ENCODE measurements at regions not wholly inside any gene's neighbourhood (a gene's known extent, or its start where the extent isn't known, plus 50 kb on each side); places are given as distances from the start of the nearest gene placed in this dataset.

- Histone ChIP-seq H3K79me2 (ENCODE audit: insufficient read depth, low read length) (no peaks in the 10 kb centered on the region), H3K27me3 (ENCODE audit: insufficient read depth, low read length) (no peaks in the 10 kb centered on the region; the same call in 1 of the 2 replicates), H3K27ac (ENCODE audit: low read depth, low read length, poor library complexity, severe bottlenecking) (no peak overlapping the region), H3K4me2 (ENCODE audit: low read length) (no peak overlapping the region), H3K4me3 (ENCODE audit: low read depth, low read length, poor library complexity, severe bottlenecking) (no peak overlapping the region), H3K36me3 (ENCODE audit: insufficient read depth, low read length) (no peaks in the 10 kb centered on the region; the same call in 1 of the 2 replicates), H3K9me2 (ENCODE audit: low read depth, low read length) (no peaks in the 10 kb centered on the region), H3F3A (ENCODE audit: insufficient read depth, low read length) (no peaks in the 10 kb centered on the region), H2AFZ (ENCODE audit: low read length) (no peak overlapping the region), H3K4me1 (ENCODE audit: insufficient read depth, low read length, severe bottlenecking) (peaks cover 24% of the 10 kb centered on the region), H3K9me3 (ENCODE audit: low read length) (peaks cover 9% of the 10 kb centered on the region; the same call in 1 of the 2 replicates), H3K9ac (ENCODE audit: low read length) (no peak overlapping the region), H4K20me1 (ENCODE audit: insufficient read depth, low read length) (no peaks in the 10 kb centered on the region)
- TF ChIP-seq EZH2 (IDR thresholded peaks at IDR 0.05; ENCODE audit: borderline replicate concordance, low read length), result no peak
- TF ChIP-seq, protein P1, sequence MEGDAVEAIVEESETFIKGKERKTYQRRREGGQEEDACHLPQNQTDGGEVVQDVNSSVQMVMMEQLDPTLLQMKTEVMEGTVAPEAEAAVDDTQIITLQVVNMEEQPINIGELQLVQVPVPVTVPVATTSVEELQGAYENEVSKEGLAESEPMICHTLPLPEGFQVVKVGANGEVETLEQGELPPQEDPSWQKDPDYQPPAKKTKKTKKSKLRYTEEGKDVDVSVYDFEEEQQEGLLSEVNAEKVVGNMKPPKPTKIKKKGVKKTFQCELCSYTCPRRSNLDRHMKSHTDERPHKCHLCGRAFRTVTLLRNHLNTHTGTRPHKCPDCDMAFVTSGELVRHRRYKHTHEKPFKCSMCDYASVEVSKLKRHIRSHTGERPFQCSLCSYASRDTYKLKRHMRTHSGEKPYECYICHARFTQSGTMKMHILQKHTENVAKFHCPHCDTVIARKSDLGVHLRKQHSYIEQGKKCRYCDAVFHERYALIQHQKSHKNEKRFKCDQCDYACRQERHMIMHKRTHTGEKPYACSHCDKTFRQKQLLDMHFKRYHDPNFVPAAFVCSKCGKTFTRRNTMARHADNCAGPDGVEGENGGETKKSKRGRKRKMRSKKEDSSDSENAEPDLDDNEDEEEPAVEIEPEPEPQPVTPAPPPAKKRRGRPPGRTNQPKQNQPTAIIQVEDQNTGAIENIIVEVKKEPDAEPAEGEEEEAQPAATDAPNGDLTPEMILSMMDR (IDR thresholded peaks at IDR 0.05; ENCODE audit: low read length), result no peak
Measured at GRCh38 chr15:69787791-69788190, 309.9 kb downstream of the TLE3 start.

DNA sequence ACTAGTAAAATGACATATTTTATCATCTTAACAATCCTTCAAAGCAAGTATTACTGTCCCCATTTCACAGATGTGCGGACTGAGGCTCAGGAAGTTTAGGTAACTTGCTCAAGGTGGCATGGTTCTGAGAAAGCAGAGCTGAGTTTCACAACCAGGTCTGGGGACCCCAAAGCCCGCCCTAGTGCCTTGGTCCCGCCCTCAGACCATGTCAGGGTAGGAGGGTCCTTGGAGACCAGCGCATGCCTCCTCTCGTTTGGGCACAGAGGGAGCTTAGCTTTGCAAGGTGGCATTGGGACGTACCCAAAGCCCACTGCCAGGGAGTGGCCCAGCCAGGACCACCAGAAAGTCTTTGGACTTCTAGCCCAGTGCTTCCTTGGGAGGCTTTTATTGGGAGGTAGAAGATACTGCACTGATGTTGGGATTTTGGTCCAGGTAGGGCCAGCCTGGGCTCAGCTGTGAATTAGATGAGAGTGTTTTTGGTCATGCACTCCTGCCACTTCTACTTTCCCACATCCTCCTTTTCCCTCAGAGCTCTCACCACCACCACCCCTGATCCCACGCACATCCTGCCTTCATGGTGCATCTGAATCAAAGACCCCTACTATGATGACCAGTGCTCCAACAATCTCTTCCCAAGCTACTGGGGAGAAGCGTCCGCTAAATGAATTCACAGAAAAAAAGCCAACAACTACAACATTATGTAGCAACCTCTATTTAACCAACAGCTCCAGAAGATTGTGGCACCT is 307.9 kb downstream of the TLE3 start:
- no peak overlapping the region for H3K4me3 ChIP-seq (ENCODE audit: low read depth, low read length, poor library complexity, severe bottlenecking)
- no peaks in the 10 kb centered on the region for H3K9me2 ChIP-seq (ENCODE audit: low read depth, low read length)
- no peak overlapping the region for H3K4me2 ChIP-seq (ENCODE audit: low read length)
- H3K79me2 ChIP-seq (ENCODE audit: insufficient read depth, low read length), result no peaks in the 10 kb centered on the region
- TF ChIP-seq EZH2 (IDR thresholded peaks at IDR 0.05; ENCODE audit: borderline replicate concordance, low read length), result no peak
- TF ChIP-seq, protein P1 (IDR thresholded peaks at IDR 0.05; ENCODE audit: low read length), result no peak
- H3K27me3 ChIP-seq (ENCODE audit: insufficient read depth, low read length), result no peaks in the 10 kb centered on the region; the same call in 1 of the 2 replicates
- no peaks in the 10 kb centered on the region; the same call in 1 of the 2 replicates for H3K36me3 ChIP-seq (ENCODE audit: insufficient read depth, low read length)
- H3K27ac ChIP-seq (ENCODE audit: low read depth, low read length, poor library complexity, severe bottlenecking), result no peak overlapping the region
- H2AFZ ChIP-seq (ENCODE audit: low read length), result no peak overlapping the region
- H4K20me1 ChIP-seq (ENCODE audit: insufficient read depth, low read length), result no peaks in the 10 kb centered on the region
- peaks cover 9% of the 10 kb centered on the region; the same call in 1 of the 2 replicates for H3K9me3 ChIP-seq (ENCODE audit: low read length)
- H3F3A ChIP-seq (ENCODE audit: insufficient read depth, low read length), result no peaks in the 10 kb centered on the region
- H3K9ac ChIP-seq (ENCODE audit: low read length), result no peak overlapping the region
- H3K4me1 ChIP-seq (ENCODE audit: insufficient read depth, low read length, severe bottlenecking), result peaks cover 21% of the 10 kb centered on the region

GRCh38 chr15:69790632-69791031 is 307.1 kb downstream of the TLE3 start:
- H3K4me1 ChIP-seq (ENCODE audit: insufficient read depth, low read length, severe bottlenecking), result peaks cover 21% of the 10 kb centered on the region
- no peak overlapping the region for H2AFZ ChIP-seq (ENCODE audit: low read length)
- H3K79me2 ChIP-seq (ENCODE audit: insufficient read depth, low read length), result no peaks in the 10 kb centered on the region
- H3K9ac ChIP-seq (ENCODE audit: low read length), result no peak overlapping the region
- H3K4me3 ChIP-seq (ENCODE audit: low read depth, low read length, poor library complexity, severe bottlenecking), result no peak overlapping the region
- H3K27me3 ChIP-seq (ENCODE audit: insufficient read depth, low read length), result no peaks in the 10 kb centered on the region; the same call in 1 of the 2 replicates
- no peaks in the 10 kb centered on the region for H4K20me1 ChIP-seq (ENCODE audit: insufficient read depth, low read length)
- no peaks in the 10 kb centered on the region for H3F3A ChIP-seq (ENCODE audit: insufficient read depth, low read length)
- H3K4me2 ChIP-seq (ENCODE audit: low read length), result no peak overlapping the region
- H3K9me2 ChIP-seq (ENCODE audit: low read depth, low read length), result no peaks in the 10 kb centered on the region
- peaks cover 9% of the 10 kb centered on the region; the same call in 1 of the 2 replicates for H3K9me3 ChIP-seq (ENCODE audit: low read length)
- TF ChIP-seq, protein P1 (IDR thresholded peaks at IDR 0.05; ENCODE audit: low read length), result no peak
- no peak for TF ChIP-seq EZH2 (IDR thresholded peaks at IDR 0.05; ENCODE audit: borderline replicate concordance, low read length)
- H3K27ac ChIP-seq (ENCODE audit: low read depth, low read length, poor library complexity, severe bottlenecking), result no peak overlapping the region
- H3K36me3 ChIP-seq (ENCODE audit: insufficient read depth, low read length), result no peaks in the 10 kb centered on the region; the same call in 1 of the 2 replicates
